GM21576 (cell line): ENCODE measurements at regions not wholly inside any gene's neighbourhood (a gene's known extent, or its start where the extent isn't known, plus 50 kb on each side); places are given as distances from the start of the nearest gene placed in this dataset.
"Not testable (repeated sequence)": the region's sequence is repeated elsewhere in the genome, so short reads cannot be mapped to it uniquely, and the experiment has no call there.

Experiments
- ATAC-seq: cut with Tn5 transposase; IDR thresholded peaks from one replicate; pipeline ENCODE4 v1.9.1; 2021; ENCODE audit warnings: mild to moderate bottlenecking, moderate library complexity; ENCODE audit not compliant: unreplicated experiment

GRCh38 chr21:21996891-21997290 is 998.7 kb downstream of the NCAM2 start:
- ATAC-seq = no peak

- no peak for ATAC-seq
Measured at GRCh38 chr21:21997390-21998333, 999.5 kb downstream of the NCAM2 start.

- no peak for ATAC-seq
Measured at GRCh38 chr21:22019766-22020165, 1021.6 kb downstream of the NCAM2 start.

- ATAC-seq = no peak
Measured at GRCh38 chr21:22020221-22020620, 1022.0 kb downstream of the NCAM2 start.

- ATAC-seq = not testable (repeated sequence)
Measured at GRCh38 chr21:22023896-22024295, 1025.7 kb downstream of the NCAM2 start.

- ATAC-seq = no peak
Measured at GRCh38 chr21:22044431-22044830, 1046.2 kb downstream of the NCAM2 start.

- ATAC-seq = no peak
Measured at GRCh38 chr21:22046576-22046975, 1048.4 kb downstream of the NCAM2 start.

GRCh38 chr21:22056904-22057303 is 1058.7 kb downstream of the NCAM2 start:
- no peak for ATAC-seq

GRCh38 chr21:22062472-22063139 is 1064.4 kb downstream of the NCAM2 start:
- no peak for ATAC-seq

GRCh38 chr21:22063140-22063539 is 1064.9 kb downstream of the NCAM2 start:
- no peak for ATAC-seq

- no peak for ATAC-seq
Measured at GRCh38 chr21:22076471-22076870, 1078.3 kb downstream of the NCAM2 start.

GRCh38 chr21:22083899-22084298 is 1085.7 kb downstream of the NCAM2 start:
- ATAC-seq = no peak

- ATAC-seq = no peak
Measured at GRCh38 chr21:22096314-22096713, 1098.1 kb downstream of the NCAM2 start.

GRCh38 chr21:22106720-22107410 is 1108.7 kb downstream of the NCAM2 start:
- no peak for ATAC-seq

GRCh38 chr21:22115746-22116145 is 1117.5 kb downstream of the NCAM2 start:
- no peak for ATAC-seq

GRCh38 chr21:22120616-22121266 is 1122.5 kb downstream of the NCAM2 start:
- no peak for ATAC-seq

- no peak for ATAC-seq
Measured at GRCh38 chr21:22125581-22125980, 1127.4 kb downstream of the NCAM2 start.

- ATAC-seq = no peak
Measured at GRCh38 chr21:22128671-22129070, 1130.5 kb downstream of the NCAM2 start.

GRCh38 chr21:22132358-22133071 is 1134.3 kb downstream of the NCAM2 start:
- ATAC-seq = no peak

GRCh38 chr21:22136740-22137139 is 1138.5 kb downstream of the NCAM2 start:
- no peak for ATAC-seq
